HG03139 (cell line): ENCODE measurements at regions not wholly inside any gene's neighbourhood (a gene's known extent, or its start where the extent isn't known, plus 50 kb on each side); places are given as distances from the start of the nearest gene placed in this dataset.
"Not testable (repeated sequence)": the region's sequence is repeated elsewhere in the genome, so short reads cannot be mapped to it uniquely, and the experiment has no call there.

Experiments
- ATAC-seq: cut with Tn5 transposase; IDR thresholded peaks from one replicate; pipeline ENCODE4 v1.9.1; 2021; ENCODE audit not compliant: unreplicated experiment

- not testable (repeated sequence) for ATAC-seq
Observed at GRCh38 chrX:23458957-23459356, 124.3 kb downstream of the PTCHD1 start.

- ATAC-seq = no peak
Observed at GRCh38 chrX:23465105-23465791, 130.6 kb downstream of the PTCHD1 start.

- no peak for ATAC-seq
Observed at GRCh38 chrX:23465985-23466384, 131.3 kb downstream of the PTCHD1 start.

GRCh38 chrX:23478056-23478455 lies 143.4 kb downstream of the PTCHD1 start:
- no peak for ATAC-seq

- ATAC-seq = no peak
Observed at GRCh38 chrX:23478561-23478960, 143.9 kb downstream of the PTCHD1 start.

- ATAC-seq = no peak
Observed at GRCh38 chrX:23482561-23482960, 147.9 kb downstream of the PTCHD1 start.

- ATAC-seq = no peak
Observed at GRCh38 chrX:23483396-23483795, 148.7 kb downstream of the PTCHD1 start.

GRCh38 chrX:23493941-23494374 lies 159.3 kb downstream of the PTCHD1 start:
- ATAC-seq = peak; percentile 70

GRCh38 chrX:23494741-23495140 lies 160.1 kb downstream of the PTCHD1 start:
- ATAC-seq = no peak

- ATAC-seq = no peak
Observed at GRCh38 chrX:23497919-23498318, 163.3 kb downstream of the PTCHD1 start.

- no peak for ATAC-seq
Observed at GRCh38 chrX:23501974-23502373, 165.3 kb upstream of the PRDX4 start.

GRCh38 chrX:23503835-23504539 lies 163.3 kb upstream of the PRDX4 start:
- no peak for ATAC-seq

GRCh38 chrX:23504540-23504884 lies 162.8 kb upstream of the PRDX4 start:
- ATAC-seq = no peak

GRCh38 chrX:23504895-23505294 lies 162.4 kb upstream of the PRDX4 start:
- no peak for ATAC-seq

GRCh38 chrX:23505531-23506303 lies 161.6 kb upstream of the PRDX4 start:
- ATAC-seq = no peak

GRCh38 chrX:23509256-23509655 lies 158.0 kb upstream of the PRDX4 start:
- no peak for ATAC-seq

- no peak for ATAC-seq
Observed at GRCh38 chrX:23511793-23512192, 155.5 kb upstream of the PRDX4 start.

GRCh38 chrX:23513121-23513520 lies 154.2 kb upstream of the PRDX4 start:
- no peak for ATAC-seq

GRCh38 chrX:23514082-23514481 lies 153.2 kb upstream of the PRDX4 start:
- no peak for ATAC-seq

- no peak for ATAC-seq
Observed at GRCh38 chrX:23515028-23515427, 152.3 kb upstream of the PRDX4 start.

- not testable (repeated sequence) for ATAC-seq
Observed at GRCh38 chrX:23523026-23523657, 144.2 kb upstream of the PRDX4 start.
